ENCODE measurements at regions not wholly inside any gene's neighbourhood (a gene's known extent, or its start where the extent isn't known, plus 50 kb on each side); places are given as distances from the start of the nearest gene placed in this dataset.

DNA sequence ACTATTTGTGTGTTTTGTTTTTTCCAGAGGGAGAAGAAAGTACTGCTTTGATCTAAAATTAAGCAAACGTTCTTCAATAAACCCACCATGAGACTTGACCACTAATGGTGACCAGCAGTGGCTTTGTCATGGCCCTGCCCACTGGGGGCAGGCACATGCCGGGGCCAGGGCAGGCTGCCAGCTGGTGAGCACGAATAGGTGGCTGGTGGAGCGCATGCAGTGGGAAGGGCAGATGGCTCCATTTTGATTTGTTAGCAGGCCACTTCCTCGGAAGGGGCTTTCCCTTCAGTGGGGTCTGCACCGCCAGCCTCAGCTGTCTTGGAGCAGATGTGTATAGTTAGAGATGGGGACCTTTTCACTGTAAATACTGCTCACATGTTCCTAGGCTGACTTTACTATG lies 277.1 kb downstream of the SOX11 start:
- no peak overlapping the region for H3K27ac Mint-ChIP-seq
- no peak overlapping the region for H3K4me3 Mint-ChIP-seq
- CTCF ChIA-PET: interaction anchor here (0.6 kb wide), 1 partner anchor 79 kb away, joined by 3 read pairs; no protein-coding TSS in a partner anchor
- H3K36me3 Mint-ChIP-seq: no peaks in the 10 kb centered on the region
- H3K4me1 Mint-ChIP-seq: no peaks in the 10 kb centered on the region
- no peak for DNase-seq
- no peaks in the 10 kb centered on the region for H3K27me3 Mint-ChIP-seq
- peaks cover 3% of the 10 kb centered on the region for H3K9me3 Mint-ChIP-seq (ENCODE audit: low read depth)
- no peak for ATAC-seq

DNA sequence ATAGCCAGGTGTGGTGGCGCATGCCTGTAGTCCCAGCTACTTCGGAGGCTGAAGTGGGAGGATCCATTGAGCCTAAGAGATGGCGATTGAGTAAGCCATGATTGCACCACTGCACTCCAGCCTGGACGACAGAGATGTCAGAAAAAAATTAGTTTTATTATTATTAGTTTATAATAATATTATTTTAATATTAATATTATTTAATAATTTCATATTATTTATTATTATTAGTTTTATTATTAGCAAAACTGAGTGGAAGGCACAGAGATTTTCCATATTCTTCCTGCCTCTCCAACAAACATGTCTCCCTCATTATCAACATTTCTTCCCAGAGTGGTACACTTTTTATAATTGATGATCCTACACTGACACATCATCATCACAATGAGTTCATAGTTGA lies 278.2 kb downstream of the SOX11 start:
- no peak overlapping the region for H3K27ac Mint-ChIP-seq
- CTCF ChIA-PET: no interaction called here
- no peak overlapping the region for H3K4me3 Mint-ChIP-seq
- H3K27me3 Mint-ChIP-seq: no peaks in the 10 kb centered on the region
- peaks cover 6% of the 10 kb centered on the region for H3K9me3 Mint-ChIP-seq (ENCODE audit: low read depth)
- ATAC-seq (no peak), DNase-seq (no peak)
- no peaks in the 10 kb centered on the region for H3K4me1 Mint-ChIP-seq
- H3K36me3 Mint-ChIP-seq: no peaks in the 10 kb centered on the region

DNA sequence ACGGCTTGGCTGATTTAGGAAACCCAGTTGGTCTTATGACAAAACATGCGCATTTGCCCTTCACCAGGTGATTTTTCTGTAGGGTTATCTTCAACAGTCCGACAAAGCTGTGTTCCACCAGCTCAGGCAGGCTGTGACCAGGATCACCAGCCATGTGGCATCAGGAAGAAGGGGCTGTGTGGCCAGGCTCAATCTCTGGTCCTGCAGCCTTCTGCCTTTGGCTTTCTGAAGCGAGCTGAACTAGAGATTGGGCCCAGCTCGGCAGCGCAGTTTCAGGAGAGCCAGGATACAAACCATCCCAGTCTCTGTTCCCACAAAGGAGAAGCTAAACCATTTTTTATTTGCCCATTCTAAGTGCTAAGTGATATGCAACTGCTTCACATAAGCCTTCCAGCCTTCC lies 282.3 kb downstream of the SOX11 start:
- DNase-seq (no peak), ATAC-seq (no peak)
- H3K9me3 Mint-ChIP-seq (ENCODE audit: low read depth): peaks cover 6% of the 10 kb centered on the region
- H3K27ac Mint-ChIP-seq: no peak overlapping the region
- H3K4me1 Mint-ChIP-seq: no peaks in the 10 kb centered on the region
- CTCF ChIA-PET: no interaction called here
- H3K4me3 Mint-ChIP-seq: no peak overlapping the region
- no peaks in the 10 kb centered on the region for H3K27me3 Mint-ChIP-seq
- H3K36me3 Mint-ChIP-seq: no peaks in the 10 kb centered on the region

DNA sequence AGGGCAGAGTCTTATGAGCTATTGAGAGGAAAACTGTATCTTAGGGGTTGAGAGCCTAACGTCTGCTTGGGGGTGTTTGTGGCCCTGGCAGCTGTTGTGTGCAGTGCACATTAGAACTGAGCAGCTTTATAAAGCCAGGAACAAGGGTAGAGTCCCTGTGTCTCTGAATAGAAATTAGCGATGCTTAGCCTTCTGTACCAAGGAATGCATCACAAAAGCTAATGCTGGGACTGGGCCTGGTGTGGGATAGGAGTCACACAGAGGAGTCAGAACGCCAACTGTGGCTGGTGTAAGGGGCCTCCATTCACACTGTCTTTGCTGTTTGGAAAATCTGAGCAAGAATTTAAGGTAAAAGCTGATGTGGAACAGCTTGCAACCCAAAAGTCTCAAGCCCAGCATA lies 283.2 kb downstream of the SOX11 start:
- no peaks in the 10 kb centered on the region for H3K4me1 Mint-ChIP-seq
- CTCF ChIA-PET: no interaction called here
- H3K27me3 Mint-ChIP-seq: no peaks in the 10 kb centered on the region
- peaks cover 6% of the 10 kb centered on the region for H3K9me3 Mint-ChIP-seq (ENCODE audit: low read depth)
- no peak overlapping the region for H3K4me3 Mint-ChIP-seq
- no peaks in the 10 kb centered on the region for H3K36me3 Mint-ChIP-seq
- ATAC-seq: no peak
- H3K27ac Mint-ChIP-seq: no peak overlapping the region
- no peak for DNase-seq

DNA sequence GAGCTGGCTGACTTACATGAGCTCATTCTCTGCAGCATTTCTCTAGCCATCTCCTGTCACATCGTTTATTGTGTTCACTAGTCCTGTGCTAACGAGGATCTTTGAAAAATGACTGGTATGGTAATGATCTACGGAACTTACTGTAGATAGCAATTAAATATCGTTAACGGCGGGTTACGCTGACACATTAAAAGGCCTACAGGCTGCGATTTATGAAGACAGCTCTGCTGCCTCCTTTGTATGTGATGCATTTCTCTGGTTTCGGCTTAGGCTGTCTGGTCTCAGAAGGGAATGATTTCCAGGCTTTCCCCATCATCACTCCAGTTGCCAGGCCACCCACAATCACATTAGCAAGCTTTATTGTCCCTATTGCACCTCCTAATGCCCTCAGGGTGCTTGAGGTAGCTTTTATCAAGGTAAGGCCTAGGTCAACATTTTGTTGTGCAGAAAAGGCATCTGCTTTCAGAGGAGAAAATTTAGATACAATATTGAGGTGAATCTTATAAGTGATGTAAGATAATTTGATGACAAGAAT lies 284.4 kb downstream of the SOX11 start:
- no peak for ATAC-seq
- Mint-ChIP-seq H3K27ac (no peak overlapping the region), H3K4me1 (no peaks in the 10 kb centered on the region), H3K9me3 (ENCODE audit: low read depth) (peaks cover 4% of the 10 kb centered on the region), H3K36me3 (no peaks in the 10 kb centered on the region), H3K4me3 (no peak overlapping the region), H3K27me3 (no peaks in the 10 kb centered on the region)
- DNase-seq: no peak
- CTCF ChIA-PET: no interaction called here

DNA sequence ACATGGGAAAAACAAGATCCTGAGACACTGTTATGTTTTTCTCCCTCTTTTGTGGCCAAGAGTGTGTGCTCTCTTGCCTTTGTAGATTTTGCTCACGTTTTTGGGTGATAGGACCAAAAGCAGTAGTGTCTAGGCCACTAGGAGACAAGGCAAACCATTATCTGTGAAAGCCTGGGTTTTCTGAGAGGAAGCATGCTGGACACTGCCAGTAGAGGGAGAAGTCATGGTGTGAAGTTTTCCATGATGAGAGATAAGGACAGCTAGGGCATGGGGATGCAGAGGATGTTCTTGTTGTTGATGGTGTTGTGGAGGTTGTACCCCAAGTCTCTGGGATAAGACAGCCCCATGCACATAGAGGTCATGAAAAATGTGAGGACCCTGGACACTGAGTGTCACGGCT lies 285.3 kb downstream of the SOX11 start:
- H3K4me3 Mint-ChIP-seq: no peak overlapping the region
- no peak overlapping the region for H3K27ac Mint-ChIP-seq
- H3K36me3 Mint-ChIP-seq: no peaks in the 10 kb centered on the region
- ATAC-seq (no peak), DNase-seq (no peak)
- CTCF ChIA-PET: no interaction called here
- H3K27me3 Mint-ChIP-seq: no peaks in the 10 kb centered on the region
- no peaks in the 10 kb centered on the region for H3K4me1 Mint-ChIP-seq
- peaks cover 4% of the 10 kb centered on the region for H3K9me3 Mint-ChIP-seq (ENCODE audit: low read depth)

DNA sequence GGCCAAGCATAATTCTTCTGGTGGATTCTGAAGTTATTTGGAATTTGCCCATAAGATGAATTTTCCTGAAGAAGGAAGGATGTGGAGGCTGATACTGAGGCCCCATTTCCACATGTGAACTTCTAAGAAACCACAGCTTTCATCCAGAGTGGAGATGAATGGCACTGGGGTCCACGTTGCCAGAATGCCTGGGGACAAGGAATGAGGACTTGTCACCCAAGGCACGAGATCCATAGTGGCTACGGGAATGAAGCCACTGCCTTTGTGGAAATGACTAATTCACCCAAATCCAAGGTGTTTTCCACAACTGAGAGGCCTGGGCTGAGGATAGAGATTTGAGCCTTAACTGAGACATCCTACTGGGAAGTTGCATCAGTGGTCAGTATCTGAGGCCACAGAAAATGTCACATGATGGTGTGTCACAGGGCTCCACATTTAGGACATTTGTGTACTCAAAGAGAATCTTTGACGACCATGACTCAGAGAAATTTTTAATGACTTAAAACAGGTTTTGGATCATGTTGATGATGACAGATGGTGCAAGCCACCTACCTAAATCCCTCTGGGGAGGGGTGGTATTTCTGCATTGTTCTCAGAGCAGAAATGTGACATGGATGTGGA lies 286.1 kb downstream of the SOX11 start:
- Mint-ChIP-seq H3K4me3 (no peak overlapping the region), H3K4me1 (no peaks in the 10 kb centered on the region), H3K27me3 (no peaks in the 10 kb centered on the region), H3K36me3 (no peaks in the 10 kb centered on the region), H3K9me3 (ENCODE audit: low read depth) (peaks cover 4% of the 10 kb centered on the region), H3K27ac (no peak overlapping the region)
- CTCF ChIA-PET: no interaction called here
- ATAC-seq (no peak), DNase-seq (no peak)

DNA sequence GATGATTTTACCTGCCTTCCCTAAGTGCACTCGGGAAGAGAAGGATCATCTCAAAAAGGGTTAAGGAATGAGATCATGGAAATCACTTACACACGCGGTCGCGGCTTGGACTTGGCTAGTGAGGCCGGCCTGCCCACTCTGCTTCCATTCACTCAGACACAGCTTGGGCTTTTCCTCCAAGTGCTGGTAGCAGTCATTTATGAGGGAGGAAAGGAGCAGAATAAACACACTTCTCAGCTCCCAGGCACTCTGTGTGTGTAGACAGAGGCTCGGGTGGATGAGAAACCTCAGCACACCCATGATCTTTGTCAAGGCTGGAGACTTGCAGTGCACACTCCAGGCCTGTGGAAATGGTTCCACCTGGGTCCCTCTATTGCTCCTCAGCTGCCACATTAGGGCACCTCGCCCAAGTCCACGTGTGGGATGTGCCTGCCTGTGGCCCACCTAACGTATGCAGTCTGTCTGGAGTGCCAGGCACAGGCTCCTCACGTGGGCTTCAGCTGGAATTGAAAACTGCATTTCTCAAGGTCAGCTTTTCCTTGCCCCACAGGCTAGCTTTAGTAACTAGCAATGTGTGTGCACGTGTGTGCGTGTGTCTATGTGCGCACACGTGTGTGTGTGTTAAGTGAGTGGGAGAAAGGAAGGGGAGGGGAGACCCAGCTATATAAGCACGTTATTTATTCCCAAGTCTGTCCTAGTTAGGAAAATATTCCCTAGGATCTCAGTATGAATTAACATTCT lies 288.4 kb downstream of the SOX11 start:
- DNase-seq (no peak), ATAC-seq (no peak)
- Mint-ChIP-seq H3K27me3 (no peaks in the 10 kb centered on the region), H3K9me3 (ENCODE audit: low read depth) (no peaks in the 10 kb centered on the region), H3K36me3 (no peaks in the 10 kb centered on the region), H3K4me3 (no peak overlapping the region), H3K4me1 (no peaks in the 10 kb centered on the region), H3K27ac (no peak overlapping the region)
- CTCF ChIA-PET: no interaction called here

DNA sequence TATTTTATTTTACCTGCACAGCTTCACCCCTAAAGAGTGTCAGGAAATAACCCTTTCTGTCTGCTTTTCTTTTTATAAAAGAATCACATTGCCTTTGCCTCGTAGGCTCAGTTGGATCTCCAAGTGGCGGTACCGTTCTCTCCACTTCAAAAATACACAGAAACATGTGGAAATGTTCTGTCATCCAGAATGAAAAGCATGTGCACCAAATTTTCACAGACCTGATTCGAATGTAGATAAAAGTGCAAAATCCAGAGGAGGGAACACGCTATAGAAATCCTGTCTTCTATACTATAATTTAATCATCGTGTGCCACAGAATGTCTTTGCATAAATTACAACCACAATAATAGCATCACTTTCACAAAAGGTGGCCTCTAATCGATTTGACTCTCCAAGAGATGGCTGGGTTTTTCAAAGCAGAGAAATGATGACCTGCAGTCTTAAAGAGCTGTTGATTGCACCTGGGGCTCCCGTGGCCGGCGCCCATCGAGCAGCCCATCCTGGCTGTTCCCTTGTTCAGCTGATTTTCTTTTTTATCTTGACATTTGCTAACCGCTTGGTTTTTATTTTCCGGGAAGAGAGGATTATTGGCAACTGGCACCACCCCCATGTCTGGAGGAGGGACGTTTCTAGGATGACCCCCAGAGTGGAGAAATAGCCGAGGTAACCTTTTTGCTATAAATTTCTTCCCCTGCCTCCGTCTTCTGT lies 290.2 kb downstream of the SOX11 start:
- Mint-ChIP-seq H3K4me3 (no peak overlapping the region), H3K36me3 (no peaks in the 10 kb centered on the region), H3K9me3 (ENCODE audit: low read depth) (no peaks in the 10 kb centered on the region), H3K4me1 (no peaks in the 10 kb centered on the region), H3K27me3 (no peaks in the 10 kb centered on the region), H3K27ac (no peak overlapping the region)
- DNase-seq: no peak
- CTCF ChIA-PET: no interaction called here
- no peak for ATAC-seq

DNA sequence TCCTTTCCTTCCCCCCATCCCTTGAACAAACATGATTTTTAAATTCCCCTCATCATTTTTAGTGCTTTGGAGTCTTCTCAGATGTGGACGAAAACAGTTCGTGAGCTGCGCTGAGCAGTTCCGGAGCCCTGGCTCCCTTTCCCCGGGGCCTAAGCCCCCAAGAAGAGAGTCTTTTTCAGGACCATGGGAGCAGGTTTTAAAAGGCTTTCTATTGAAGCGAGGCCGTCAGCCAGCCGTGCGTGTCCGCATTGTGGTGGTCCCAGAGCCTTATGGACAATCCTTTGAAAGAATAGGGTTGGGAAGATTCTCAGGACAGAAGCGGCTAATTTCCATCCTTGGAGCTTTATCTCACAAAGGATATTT lies 290.7 kb downstream of the SOX11 start:
- Mint-ChIP-seq H3K4me1 (no peaks in the 10 kb centered on the region), H3K36me3 (no peaks in the 10 kb centered on the region), H3K27ac (no peak overlapping the region), H3K4me3 (no peak overlapping the region), H3K27me3 (no peaks in the 10 kb centered on the region), H3K9me3 (ENCODE audit: low read depth) (no peaks in the 10 kb centered on the region)
- CTCF ChIA-PET: no interaction called here
- ATAC-seq: no peak
- DNase-seq: no peak

DNA sequence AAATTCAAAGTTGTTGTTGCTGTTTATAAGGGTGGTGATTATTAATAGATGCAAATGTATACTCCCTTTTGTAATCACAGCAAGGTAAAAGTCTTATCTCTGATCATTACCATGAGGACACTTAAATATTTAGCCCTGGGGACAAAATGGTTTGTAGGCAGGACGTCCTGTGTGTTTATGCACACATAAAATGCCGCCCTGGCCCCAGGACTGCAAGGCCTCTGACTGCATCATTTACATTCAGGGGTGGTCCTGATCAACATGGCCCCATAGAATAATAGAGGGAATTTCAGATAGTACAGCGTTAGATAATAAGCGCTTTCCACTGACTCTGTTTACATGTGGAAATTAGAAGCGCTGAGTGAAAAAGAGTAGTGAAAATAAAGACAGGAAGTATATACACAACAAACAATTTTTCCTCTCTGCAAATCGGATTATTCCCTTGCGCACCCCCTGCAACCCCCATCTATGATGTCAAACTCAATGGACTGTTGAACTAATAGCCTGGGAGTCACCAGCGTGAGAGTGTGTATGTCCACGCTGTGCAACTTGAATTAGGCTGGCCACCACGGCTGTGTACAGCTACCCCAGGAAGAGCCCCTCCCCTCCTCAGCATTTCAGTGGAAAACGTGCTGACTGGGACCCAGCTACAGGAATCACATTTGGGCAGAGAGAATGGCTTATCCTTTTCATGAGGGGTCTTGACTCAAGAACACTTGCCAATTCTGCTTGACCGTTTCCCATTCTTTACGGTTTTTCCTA lies 291.5 kb downstream of the SOX11 start:
- Mint-ChIP-seq H3K4me1 (no peaks in the 10 kb centered on the region), H3K27me3 (no peaks in the 10 kb centered on the region), H3K27ac (no peak overlapping the region), H3K4me3 (no peak overlapping the region), H3K9me3 (ENCODE audit: low read depth) (no peaks in the 10 kb centered on the region), H3K36me3 (no peaks in the 10 kb centered on the region)
- CTCF ChIA-PET: no interaction called here
- no peak for DNase-seq
- ATAC-seq: no peak

DNA sequence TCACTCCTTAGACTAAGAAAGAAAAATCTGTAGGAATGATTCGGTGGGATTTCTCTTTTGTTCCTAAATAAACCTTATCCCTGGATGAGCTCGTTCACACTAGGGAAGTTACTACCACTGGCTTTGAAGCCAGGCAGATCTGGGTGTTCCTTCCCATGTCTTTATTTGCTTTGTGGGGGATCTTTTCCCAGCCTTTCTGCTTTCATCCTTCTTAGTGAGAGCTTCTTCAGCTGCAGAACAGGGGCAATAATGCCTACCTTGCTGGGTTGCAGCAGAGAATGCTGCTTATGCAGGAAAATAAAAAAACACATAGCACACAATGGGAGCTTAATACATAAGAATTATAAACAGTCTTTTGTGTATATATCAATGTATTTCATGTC lies 292.1 kb downstream of the SOX11 start:
- no peaks in the 10 kb centered on the region for H3K4me1 Mint-ChIP-seq
- no peak overlapping the region for H3K4me3 Mint-ChIP-seq
- CTCF ChIA-PET: no interaction called here
- H3K27ac Mint-ChIP-seq: no peak overlapping the region
- ATAC-seq (no peak), DNase-seq (no peak)
- no peaks in the 10 kb centered on the region for H3K9me3 Mint-ChIP-seq (ENCODE audit: low read depth)
- H3K36me3 Mint-ChIP-seq: no peaks in the 10 kb centered on the region
- no peaks in the 10 kb centered on the region for H3K27me3 Mint-ChIP-seq

DNA sequence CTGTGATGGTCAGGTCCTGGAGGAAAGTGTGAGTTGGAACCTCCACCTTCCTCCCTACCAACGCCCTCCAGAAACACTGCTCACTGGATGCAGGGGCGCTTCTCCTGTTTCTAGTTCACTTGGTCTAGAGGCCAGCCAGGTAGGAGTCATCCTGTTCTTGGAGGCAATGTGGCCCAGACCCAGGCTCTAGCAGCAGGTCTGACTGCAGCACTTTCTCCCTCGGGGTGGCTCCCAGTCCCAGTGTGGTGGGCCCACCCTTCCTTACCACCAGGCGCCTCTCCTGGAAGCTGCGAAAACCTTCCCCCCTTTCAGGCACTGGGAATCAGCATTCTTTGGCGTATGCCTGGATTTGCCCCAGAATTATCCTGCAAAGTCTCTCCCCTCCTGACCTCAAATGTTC lies 292.8 kb downstream of the SOX11 start:
- DNase-seq: no peak
- Mint-ChIP-seq H3K4me1 (no peaks in the 10 kb centered on the region), H3K36me3 (no peaks in the 10 kb centered on the region), H3K4me3 (no peak overlapping the region), H3K27me3 (no peaks in the 10 kb centered on the region), H3K9me3 (ENCODE audit: low read depth) (no peaks in the 10 kb centered on the region), H3K27ac (no peak overlapping the region)
- no peak for ATAC-seq
- CTCF ChIA-PET: no interaction called here

Data from activated CD8-positive, alpha-beta memory T cell treated with anti-CD3 and anti-CD28 coated beads, Interleukin-2, amount 10 ng/mL, durations not matched to agents 7 days and 5 days (primary cell).